ENCODE measurements at regions not wholly inside any gene's neighbourhood (a gene's known extent, or its start where the extent isn't known, plus 50 kb on each side); places are given as distances from the start of the nearest gene placed in this dataset.

DNA sequence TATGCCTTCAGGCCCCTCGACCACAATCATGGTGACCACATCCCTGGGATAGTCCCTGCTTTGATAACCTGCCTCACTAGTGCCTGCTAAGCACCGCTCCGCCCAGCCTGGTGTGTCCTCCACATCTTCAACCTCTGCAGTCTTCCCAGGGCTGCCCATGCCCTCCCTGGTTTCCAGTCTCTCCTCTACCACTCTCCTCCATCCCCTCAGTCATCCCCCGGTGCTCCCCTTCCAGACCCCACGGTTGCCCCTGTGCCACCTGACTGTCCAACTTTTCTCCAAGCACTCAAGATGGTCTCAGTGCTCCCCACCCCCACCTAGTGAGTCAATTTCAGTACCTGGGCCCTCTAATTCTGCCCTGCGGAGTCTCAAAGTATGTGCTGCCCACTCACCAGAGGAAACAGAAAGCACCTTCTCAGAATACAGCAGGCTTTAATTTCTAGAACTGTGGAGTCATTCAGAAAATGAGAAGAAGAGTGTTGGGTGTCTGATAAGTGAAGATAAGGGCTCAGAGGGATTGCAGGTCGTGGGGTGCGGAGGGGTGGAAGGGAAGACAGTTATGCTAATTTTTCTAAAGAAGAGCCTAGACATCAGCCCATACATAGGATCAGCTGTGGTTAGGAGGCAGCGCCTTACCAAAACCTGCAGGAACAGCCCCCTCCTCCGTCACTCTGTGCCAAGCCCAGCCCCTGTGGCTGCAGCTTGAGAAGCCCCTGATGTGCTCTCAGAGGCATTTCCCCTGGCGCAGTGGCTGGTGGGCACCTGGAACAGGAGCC is 53.6 kb upstream of the CAB39 start:
- TF ChIP-seq CTCF (IDR thresholded peaks at IDR 0.05) (no peak), POLR2AphosphoS5 (IDR thresholded peaks at IDR 0.05) (no peak), POLR2A (IDR thresholded peaks at IDR 0.05) (no peak)
